ENCODE measurements at regions not wholly inside any gene's neighbourhood (a gene's known extent, or its start where the extent isn't known, plus 50 kb on each side); places are given as distances from the start of the nearest gene placed in this dataset.

GRCh38 chr14:64639340-64639821, 64.8 kb upstream of the PLEKHG3 start:
- no peak for DNase-seq

GRCh38 chr14:64640839-64641238, 63.4 kb upstream of the PLEKHG3 start:
- no peak for DNase-seq

GRCh38 chr14:64641760-64642159, 62.5 kb upstream of the PLEKHG3 start:
- DNase-seq: no peak

- no peak for DNase-seq
These were observed 60.5 kb upstream of the PLEKHG3 start for GRCh38 chr14:64643709-64644108.

GRCh38 chr14:64644629-64645028, 59.6 kb upstream of the PLEKHG3 start:
- DNase-seq: no peak

- no peak for DNase-seq
These were observed 58.9 kb upstream of the PLEKHG3 start for GRCh38 chr14:64645220-64645892.

GRCh38 chr14:64646103-64646502, 58.1 kb upstream of the PLEKHG3 start:
- no peak for DNase-seq

- DNase-seq: no peak
These were observed 54.7 kb upstream of the PLEKHG3 start for GRCh38 chr14:64649383-64649998.

GRCh38 chr14:64653900-64654245, 50.4 kb upstream of the PLEKHG3 start:
- DNase-seq: no peak

- DNase-seq: peak in 1 of 2 donors; percentile 36
These were observed 49.9 kb upstream of the PLEKHG3 start for GRCh38 chr14:64654246-64654900.
